Uterus (tissue), 2 donors: ENCODE measurements at regions not wholly inside any gene's neighbourhood (a gene's known extent, or its start where the extent isn't known, plus 50 kb on each side); places are given as distances from the start of the nearest gene placed in this dataset.

ENCODE experiments used
- POLR2A ChIP-seq, 2 donors: fragments of 450-650 bp; IDR thresholded peaks; one replicate each; pipeline ENCODE4 v1.6.1; 2016; ENCODE audit warnings: antibody characterized with exemption in 2 of 2, mild to moderate bottlenecking in 1 of 2, moderate library complexity in 1 of 2
- TF ChIP-seq, protein P1 (sequence below), 4 experiments: fragments of 200-600 bp in 2 of 4; fragments of 450-650 bp in 2 of 4; sonication (generic) in 2 of 4; IDR thresholded peaks; one replicate each; pipeline ENCODE4 v1.5.1; 2016 to 2019; ENCODE audit warnings: antibody characterized with exemption in 4 of 4, mild to moderate bottlenecking in 2 of 4, moderate library complexity in 1 of 4

DNA sequence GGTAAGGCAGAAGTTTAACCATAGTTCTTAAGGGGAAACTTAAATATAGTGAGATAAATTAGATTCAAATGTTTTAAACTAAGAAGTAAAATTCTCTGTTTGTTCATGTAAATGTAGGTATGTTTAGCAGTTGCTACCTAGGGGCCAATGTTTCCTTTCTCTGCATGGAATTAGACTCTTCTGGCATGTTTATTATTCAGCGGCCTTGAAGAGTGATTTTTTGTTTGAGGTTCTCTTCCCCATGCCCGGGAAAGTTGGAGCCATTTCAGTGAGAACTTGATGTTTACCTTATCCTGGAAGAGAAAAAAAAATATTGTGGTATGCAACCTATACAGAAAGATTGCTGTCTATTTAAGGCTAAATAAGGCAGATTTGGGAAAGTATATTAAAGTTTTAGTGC lies 492.9 kb downstream of the KLF5 start:
- no peak for TF ChIP-seq POLR2A (IDR thresholded peaks at IDR 0.05)
- TF ChIP-seq, protein P1, sequence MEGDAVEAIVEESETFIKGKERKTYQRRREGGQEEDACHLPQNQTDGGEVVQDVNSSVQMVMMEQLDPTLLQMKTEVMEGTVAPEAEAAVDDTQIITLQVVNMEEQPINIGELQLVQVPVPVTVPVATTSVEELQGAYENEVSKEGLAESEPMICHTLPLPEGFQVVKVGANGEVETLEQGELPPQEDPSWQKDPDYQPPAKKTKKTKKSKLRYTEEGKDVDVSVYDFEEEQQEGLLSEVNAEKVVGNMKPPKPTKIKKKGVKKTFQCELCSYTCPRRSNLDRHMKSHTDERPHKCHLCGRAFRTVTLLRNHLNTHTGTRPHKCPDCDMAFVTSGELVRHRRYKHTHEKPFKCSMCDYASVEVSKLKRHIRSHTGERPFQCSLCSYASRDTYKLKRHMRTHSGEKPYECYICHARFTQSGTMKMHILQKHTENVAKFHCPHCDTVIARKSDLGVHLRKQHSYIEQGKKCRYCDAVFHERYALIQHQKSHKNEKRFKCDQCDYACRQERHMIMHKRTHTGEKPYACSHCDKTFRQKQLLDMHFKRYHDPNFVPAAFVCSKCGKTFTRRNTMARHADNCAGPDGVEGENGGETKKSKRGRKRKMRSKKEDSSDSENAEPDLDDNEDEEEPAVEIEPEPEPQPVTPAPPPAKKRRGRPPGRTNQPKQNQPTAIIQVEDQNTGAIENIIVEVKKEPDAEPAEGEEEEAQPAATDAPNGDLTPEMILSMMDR (IDR thresholded peaks at IDR 0.05) = no peak
